Esophagus squamous epithelium (tissue), 5 donors: ENCODE measurements at regions not wholly inside any gene's neighbourhood (a gene's known extent, or its start where the extent isn't known, plus 50 kb on each side); places are given as distances from the start of the nearest gene placed in this dataset.

Experiments used
- DNase-seq: peaks from one replicate; lab custom pipeline; 2025; lab: John Stamatoyannopoulos, UW
- H3K27ac ChIP-seq, 4 donors: fragments of 200-600 bp; sonication (generic); one replicate each; pipeline ENCODE4 v1.5.1; 2016 to 2019; ENCODE audit warnings: mild to moderate bottlenecking in 1 of 4
- H3K27me3 ChIP-seq, 4 donors: fragments of 200-600 bp; sonication (generic); 1 replicate in 3 of 4; 2 replicates in 1 of 4; pipeline versions ENCODE4 v1.5.1 to v1.6.0; 2017 to 2021; ENCODE audit warnings: antibody characterized with exemption in 1 of 4
- H3K36me3 ChIP-seq, 3 donors: fragments of 200-600 bp; sonication (generic); one replicate each; pipeline ENCODE4 v1.5.1; 2016 to 2019
- H3K4me1 ChIP-seq, 3 donors: fragments of 200-600 bp; sonication (generic); one replicate each; pipeline ENCODE4 v1.5.1; 2017 to 2019
- H3K4me3 ChIP-seq, 4 donors: fragments of 200-600 bp; sonication (generic); 1 replicate in 3 of 4; 2 replicates in 1 of 4; pipeline ENCODE4 v1.5.1; 2016 to 2019; ENCODE audit warnings: mild to moderate bottlenecking in 2 of 4, moderate library complexity in 1 of 4
- H3K9me3 ChIP-seq, 3 donors: fragments of 200-600 bp; sonication (generic); one replicate each; pipeline ENCODE4 v1.5.1; 2016 to 2019
- POLR2A ChIP-seq, 4 donors: fragments of 450-650 bp; IDR thresholded peaks; one replicate each; pipeline ENCODE4 v1.6.1; 2017; ENCODE audit warnings: antibody characterized with exemption in 4 of 4, mild to moderate bottlenecking in 4 of 4, moderate library complexity in 3 of 4
- WGBS, 2 donors: methylation state at CpG; one replicate each; pipeline ENCODE4 v1.1.5; 2018; 5-methylcytosine and 5-hydroxymethylcytosine counted together
- intact Hi-C: fragments of 100-400 bp; cut with DNase I; formaldehyde crosslinking; loops from one replicate; pipeline ENCODE4 v1.15.0; 2022
- TF ChIP-seq, protein P1 (sequence below), 6 experiments: fragments of 450-650 bp in 4 of 6; fragments of 200-600 bp in 2 of 6; sonication (generic) in 2 of 6; IDR thresholded peaks; one replicate each; pipeline ENCODE4 v1.5.1; 2016 to 2019; ENCODE audit warnings: antibody characterized with exemption in 6 of 6, mild to moderate bottlenecking in 4 of 6, moderate library complexity in 4 of 6
- donor health status: DM: yes; HTN: yes; CAD: no.

DNA sequence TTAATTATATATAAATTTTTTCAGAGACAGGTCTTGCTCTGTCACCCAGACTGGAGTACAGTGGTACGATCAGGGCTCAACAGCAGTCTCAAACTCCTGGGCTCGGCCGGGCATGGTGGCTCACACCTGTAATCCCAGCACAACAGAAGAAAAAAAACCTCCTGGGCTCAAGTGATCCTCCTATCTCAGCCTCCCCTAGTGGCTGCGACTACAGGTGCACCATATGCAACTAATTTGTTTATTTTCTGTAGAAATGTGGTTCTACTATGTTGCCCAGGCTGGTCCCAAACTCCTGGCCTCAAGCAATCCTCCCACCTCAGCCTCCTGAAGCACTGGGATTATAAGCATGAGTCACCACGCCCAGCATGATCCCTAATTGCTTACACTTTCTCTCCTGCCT lies 56.1 kb upstream of the SLC35C1 start:
- TF ChIP-seq, protein P1, sequence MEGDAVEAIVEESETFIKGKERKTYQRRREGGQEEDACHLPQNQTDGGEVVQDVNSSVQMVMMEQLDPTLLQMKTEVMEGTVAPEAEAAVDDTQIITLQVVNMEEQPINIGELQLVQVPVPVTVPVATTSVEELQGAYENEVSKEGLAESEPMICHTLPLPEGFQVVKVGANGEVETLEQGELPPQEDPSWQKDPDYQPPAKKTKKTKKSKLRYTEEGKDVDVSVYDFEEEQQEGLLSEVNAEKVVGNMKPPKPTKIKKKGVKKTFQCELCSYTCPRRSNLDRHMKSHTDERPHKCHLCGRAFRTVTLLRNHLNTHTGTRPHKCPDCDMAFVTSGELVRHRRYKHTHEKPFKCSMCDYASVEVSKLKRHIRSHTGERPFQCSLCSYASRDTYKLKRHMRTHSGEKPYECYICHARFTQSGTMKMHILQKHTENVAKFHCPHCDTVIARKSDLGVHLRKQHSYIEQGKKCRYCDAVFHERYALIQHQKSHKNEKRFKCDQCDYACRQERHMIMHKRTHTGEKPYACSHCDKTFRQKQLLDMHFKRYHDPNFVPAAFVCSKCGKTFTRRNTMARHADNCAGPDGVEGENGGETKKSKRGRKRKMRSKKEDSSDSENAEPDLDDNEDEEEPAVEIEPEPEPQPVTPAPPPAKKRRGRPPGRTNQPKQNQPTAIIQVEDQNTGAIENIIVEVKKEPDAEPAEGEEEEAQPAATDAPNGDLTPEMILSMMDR (IDR thresholded peaks at IDR 0.05): no peak
- TF ChIP-seq POLR2A (IDR thresholded peaks at IDR 0.05): no peak
- no peak for DNase-seq
- Histone ChIP-seq H3K27ac (no peak overlapping the region), H3K4me3 (no peak overlapping the region), H3K9me3 (no peaks in the 10 kb centered on the region), H3K36me3 (no peaks in the 10 kb centered on the region), H3K4me1 (no peaks in the 10 kb centered on the region), H3K27me3 (peaks cover 0 to 29% (median 0%) of the 10 kb centered on the region in 4 donors)
- WGBS, 2 donors: 76 to 85% methylated on average over 5 of the region's 5 CpGs
- intact Hi-C loops: no loop called here

DNA sequence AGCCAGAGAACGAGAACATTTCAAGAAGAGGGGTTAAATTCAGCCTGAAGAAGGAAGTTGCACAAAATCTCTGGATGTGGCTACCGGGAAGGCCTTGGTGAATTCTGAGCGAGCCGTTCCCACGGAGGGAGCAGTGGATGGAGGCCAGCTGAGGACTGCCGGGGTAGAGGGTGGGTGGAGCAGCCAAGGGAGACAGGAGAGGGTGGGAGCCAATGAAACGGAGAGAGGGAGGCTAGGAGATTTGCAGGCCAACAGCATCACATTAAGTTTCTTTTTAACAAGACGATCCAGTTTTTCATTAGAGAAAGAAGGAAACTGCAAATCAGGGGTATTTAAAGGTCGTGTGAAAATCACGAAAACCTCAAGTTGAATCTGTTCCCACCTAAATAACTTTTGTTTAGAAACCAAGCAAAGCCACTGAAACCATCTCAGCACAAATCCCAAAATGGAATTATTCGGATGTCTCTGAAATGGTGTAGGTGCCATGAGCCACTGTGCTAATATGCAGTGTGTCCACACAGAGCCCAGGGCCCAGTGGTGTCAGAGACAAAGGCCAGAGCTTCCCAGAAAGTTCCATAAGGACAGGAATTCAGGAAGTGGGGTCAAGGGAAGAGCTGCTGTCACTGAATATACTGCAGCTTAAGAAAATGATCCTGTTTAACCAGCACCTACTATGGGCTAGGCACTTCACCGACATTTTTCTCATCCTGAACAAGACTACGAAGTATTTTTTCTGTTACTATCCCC lies 59.7 kb upstream of the SLC35C1 start:
- WGBS, 2 donors: 57 to 68% methylated on average over 13 of the region's 13 CpGs
- TF ChIP-seq, protein P1 (IDR thresholded peaks at IDR 0.05): no peak
- TF ChIP-seq POLR2A (IDR thresholded peaks at IDR 0.05): no peak
- no peak for DNase-seq
- Histone ChIP-seq H3K4me3 (no peak overlapping the region), H3K4me1 (no peaks in the 10 kb centered on the region), H3K36me3 (no peaks in the 10 kb centered on the region), H3K9me3 (no peaks in the 10 kb centered on the region), H3K27me3 (peaks cover 0 to 5% (median 0%) of the 10 kb centered on the region in 4 donors), H3K27ac (peak overlapping the region in 2 of 4 donors; percentile 25 to 52)
- intact Hi-C loops: no loop called here

DNA sequence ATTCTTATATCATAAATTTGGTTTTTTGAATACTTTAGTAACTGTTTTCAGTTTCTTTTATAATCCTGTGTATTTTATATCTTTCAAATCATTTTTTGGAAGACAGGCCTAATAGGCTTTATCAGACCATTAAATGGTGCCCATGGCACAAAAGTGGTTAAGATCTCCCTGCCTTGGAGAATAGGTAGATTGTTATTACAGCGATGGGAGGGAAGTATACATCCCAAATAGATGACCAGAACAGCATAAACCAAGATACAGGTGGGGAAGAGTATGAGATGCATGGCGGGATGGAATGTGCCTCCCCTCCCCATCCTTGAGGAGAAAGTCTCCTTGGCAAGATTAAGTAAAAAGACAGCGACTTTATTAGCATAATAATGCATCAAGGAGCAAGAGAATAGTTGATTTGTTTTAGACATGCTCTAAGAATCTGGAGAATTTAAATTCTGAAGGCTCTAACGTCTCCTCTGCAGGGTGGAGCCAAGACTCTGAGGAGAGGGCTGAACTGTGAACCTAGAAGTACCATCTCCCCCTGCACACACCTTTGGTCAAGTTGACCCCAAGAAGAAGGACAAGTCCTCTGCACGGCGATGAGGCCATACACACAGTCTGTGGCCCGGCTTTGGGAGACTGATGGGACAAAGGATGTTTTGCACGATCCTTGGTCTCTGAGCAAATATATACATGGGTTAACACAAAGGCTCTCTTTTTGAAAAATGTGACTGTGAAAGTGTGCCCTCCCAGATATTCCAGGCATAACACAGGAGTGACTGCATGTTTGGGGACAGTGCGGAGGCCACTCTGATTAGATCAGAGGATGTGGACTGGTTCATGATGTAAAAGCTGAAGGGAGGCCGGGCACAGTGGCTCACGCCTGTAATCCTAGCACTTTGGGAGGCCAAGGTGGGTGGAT lies 61.1 kb upstream of the SLC35C1 start:
- Histone ChIP-seq H3K27me3 (no peaks in the 10 kb centered on the region), H3K27ac (no peak overlapping the region), H3K4me1 (no peaks in the 10 kb centered on the region), H3K9me3 (no peaks in the 10 kb centered on the region), H3K4me3 (no peak overlapping the region), H3K36me3 (no peaks in the 10 kb centered on the region)
- TF ChIP-seq POLR2A (IDR thresholded peaks at IDR 0.05): no peak
- TF ChIP-seq, protein P1 (IDR thresholded peaks at IDR 0.05): no peak
- WGBS, 2 donors: 73 to 83% methylated on average over 11 of the region's 11 CpGs
- intact Hi-C loops: no loop called here
- DNase-seq: no peak

DNA sequence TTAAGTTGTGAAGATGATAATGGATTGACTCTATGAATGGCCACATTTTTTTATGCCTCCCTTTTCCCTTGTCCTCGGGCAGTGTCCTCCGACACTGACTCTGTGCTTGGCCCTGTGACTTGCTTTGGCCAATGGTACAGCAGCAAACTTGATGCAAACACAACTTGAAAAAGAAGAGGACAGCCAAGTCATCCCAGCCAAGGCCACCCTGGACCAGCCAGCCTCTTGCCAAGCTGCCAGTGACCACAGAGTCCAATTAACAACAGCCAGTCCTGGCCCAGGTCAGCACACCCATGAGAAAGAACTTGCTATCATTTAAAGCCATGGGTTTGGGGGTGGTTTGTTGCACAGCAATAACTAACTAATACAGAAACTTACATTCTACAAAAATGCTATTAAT lies 63.4 kb upstream of the SLC35C1 start:
- no peaks in the 10 kb centered on the region for H3K27me3 ChIP-seq
- no peak for DNase-seq
- no peaks in the 10 kb centered on the region for H3K36me3 ChIP-seq
- no peak overlapping the region for H3K27ac ChIP-seq
- intact Hi-C loops: no loop called here
- no peak overlapping the region for H3K4me3 ChIP-seq
- peaks cover 0 to 8% (median 3%) of the 10 kb centered on the region in 3 donors for H3K4me1 ChIP-seq
- no peaks in the 10 kb centered on the region for H3K9me3 ChIP-seq
- WGBS, 2 donors: 86 to 88% methylated on average over 2 of the region's 2 CpGs
- TF ChIP-seq, protein P1 (IDR thresholded peaks at IDR 0.05): no peak
- no peak for TF ChIP-seq POLR2A (IDR thresholded peaks at IDR 0.05)

DNA sequence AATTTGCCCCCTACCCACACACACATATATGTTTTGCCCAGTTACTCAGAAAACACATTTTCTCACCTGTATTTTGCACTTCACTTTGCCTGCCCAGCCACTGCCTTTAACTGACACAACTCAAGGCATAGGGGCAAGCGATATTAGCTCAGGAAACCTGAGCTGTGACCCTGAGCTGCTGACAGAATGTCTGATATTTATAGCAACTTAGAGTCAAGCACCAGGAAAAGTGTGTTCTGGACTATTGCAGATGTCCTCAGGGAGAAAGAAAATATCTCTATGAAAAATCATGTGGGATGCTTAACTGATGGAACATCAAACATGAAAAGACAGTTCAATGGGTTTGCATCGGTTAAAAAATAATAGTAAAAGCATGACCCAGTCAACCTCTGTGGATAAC lies 63.9 kb upstream of the SLC35C1 start:
- TF ChIP-seq, protein P1 (IDR thresholded peaks at IDR 0.05): no peak

More for the DNA sequence above, 63.9 kb upstream of the SLC35C1 start:
- Histone ChIP-seq H3K4me3 (no peak overlapping the region), H3K27ac (no peak overlapping the region), H3K9me3 (peaks cover 0 to 2% (median 0%) of the 10 kb centered on the region in 3 donors), H3K36me3 (no peaks in the 10 kb centered on the region), H3K4me1 (peaks cover 0 to 14% (median 3%) of the 10 kb centered on the region in 3 donors), H3K27me3 (no peaks in the 10 kb centered on the region)
- DNase-seq: no peak
- WGBS, 2 donors: 72 to 83% methylated on average over 2 of the region's 2 CpGs
- intact Hi-C loops: no loop called here
